ENCODE measurements at regions not wholly inside any gene's neighbourhood (a gene's known extent, or its start where the extent isn't known, plus 50 kb on each side); places are given as distances from the start of the nearest gene placed in this dataset.

DNA sequence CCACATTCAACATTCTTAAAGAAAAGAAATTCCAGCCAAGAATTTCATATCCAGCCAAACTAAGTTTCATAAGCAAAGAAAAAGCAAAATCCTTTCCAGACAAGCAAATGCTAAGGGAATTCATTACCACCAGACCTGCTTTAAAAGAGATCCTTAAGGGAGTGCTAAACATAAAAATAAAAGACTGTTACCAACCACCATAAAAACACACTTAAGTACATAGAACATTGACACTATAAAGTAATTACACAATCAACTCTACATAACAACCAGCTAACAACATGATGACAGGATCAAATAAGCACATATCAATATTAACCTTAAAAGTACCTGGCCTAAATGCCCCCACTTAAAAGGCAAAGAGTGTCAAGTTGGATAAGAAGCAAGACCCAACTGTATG is 153.5 kb downstream of the FTCDNL1 start:
- Histone ChIP-seq H3K4me1 (no peaks in the 10 kb centered on the region), H3K27me3 (no peaks in the 10 kb centered on the region), H3K36me3 (no peaks in the 10 kb centered on the region), H3K4me3 (no peak overlapping the region), H3K27ac (no peak overlapping the region), H3K9me3 (no peaks in the 10 kb centered on the region)
- ATAC-seq (no peak), DNase-seq (no peak)
- intact Hi-C loops (cut with DNase I; ENCODE audit: low total_unique reads) (no loop called here), in situ Hi-C loops (cut with MboI; ENCODE audit: low sequenced_read_pairs in 4 of 4) (no loop called here)
- TF ChIP-seq, protein P1, sequence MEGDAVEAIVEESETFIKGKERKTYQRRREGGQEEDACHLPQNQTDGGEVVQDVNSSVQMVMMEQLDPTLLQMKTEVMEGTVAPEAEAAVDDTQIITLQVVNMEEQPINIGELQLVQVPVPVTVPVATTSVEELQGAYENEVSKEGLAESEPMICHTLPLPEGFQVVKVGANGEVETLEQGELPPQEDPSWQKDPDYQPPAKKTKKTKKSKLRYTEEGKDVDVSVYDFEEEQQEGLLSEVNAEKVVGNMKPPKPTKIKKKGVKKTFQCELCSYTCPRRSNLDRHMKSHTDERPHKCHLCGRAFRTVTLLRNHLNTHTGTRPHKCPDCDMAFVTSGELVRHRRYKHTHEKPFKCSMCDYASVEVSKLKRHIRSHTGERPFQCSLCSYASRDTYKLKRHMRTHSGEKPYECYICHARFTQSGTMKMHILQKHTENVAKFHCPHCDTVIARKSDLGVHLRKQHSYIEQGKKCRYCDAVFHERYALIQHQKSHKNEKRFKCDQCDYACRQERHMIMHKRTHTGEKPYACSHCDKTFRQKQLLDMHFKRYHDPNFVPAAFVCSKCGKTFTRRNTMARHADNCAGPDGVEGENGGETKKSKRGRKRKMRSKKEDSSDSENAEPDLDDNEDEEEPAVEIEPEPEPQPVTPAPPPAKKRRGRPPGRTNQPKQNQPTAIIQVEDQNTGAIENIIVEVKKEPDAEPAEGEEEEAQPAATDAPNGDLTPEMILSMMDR (IDR thresholded peaks at IDR 0.05 in 4 of 5, conservative IDR thresholded peaks at IDR 0.05 in 1 of 5) = no peak

DNA sequence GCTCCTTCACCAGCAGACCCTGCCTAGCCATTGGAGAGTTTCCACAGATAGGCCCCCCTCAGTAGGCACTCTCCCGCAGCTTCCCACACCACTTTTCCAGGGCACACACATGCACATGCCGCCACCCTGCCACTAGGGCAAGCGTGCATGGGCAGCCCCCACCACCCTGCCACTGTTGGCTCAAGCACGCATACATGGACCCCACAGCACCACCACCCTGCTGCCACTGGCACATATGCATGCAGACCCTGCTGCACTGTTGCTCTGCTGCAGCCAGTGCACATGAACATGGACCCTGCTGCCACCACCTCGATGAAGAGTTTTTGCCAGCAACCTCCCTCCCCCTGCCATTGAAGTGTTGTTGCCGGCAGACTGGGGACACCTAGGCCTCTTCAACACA is 154.9 kb downstream of the FTCDNL1 start:
- ATAC-seq = no peak
- Histone ChIP-seq H3K27me3 (no peaks in the 10 kb centered on the region), H3K36me3 (no peaks in the 10 kb centered on the region), H3K27ac (no peak overlapping the region), H3K4me3 (no peak overlapping the region), H3K4me1 (no peaks in the 10 kb centered on the region), H3K9me3 (no peaks in the 10 kb centered on the region)
- in situ Hi-C loops (cut with MboI; ENCODE audit: low sequenced_read_pairs in 4 of 4) = no loop called here
- TF ChIP-seq, protein P1 (IDR thresholded peaks at IDR 0.05 in 4 of 5, conservative IDR thresholded peaks at IDR 0.05 in 1 of 5) = no peak
- TF ChIP-seq POLR2A (IDR thresholded peaks at IDR 0.05) = no peak
- intact Hi-C loops (cut with DNase I; ENCODE audit: low total_unique reads) = no loop called here
- no peak for DNase-seq

DNA sequence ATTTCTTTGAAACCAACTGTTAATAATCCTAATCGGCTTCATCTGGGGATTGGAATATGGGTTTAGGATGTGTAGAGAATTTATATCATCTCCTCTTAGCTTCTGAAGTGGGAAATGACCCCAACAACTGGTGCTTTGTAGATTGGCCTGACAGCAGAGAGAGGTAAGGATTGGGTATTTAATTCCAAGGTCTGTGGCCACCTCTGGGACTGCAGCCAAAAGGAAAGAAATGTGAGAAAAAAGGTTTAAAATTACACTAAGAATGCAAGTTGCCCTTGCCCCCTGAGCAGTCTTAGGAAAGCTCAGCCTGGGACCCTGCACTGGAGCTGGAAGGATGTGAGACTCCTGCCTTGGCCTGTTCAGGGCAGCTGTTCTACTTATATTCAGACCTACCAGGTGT is 157.1 kb downstream of the FTCDNL1 start:
- intact Hi-C loops (cut with DNase I; ENCODE audit: low total_unique reads) = no loop called here
- no peak overlapping the region for H3K27ac ChIP-seq
- H3K27me3 ChIP-seq = no peaks in the 10 kb centered on the region
- H3K36me3 ChIP-seq = no peaks in the 10 kb centered on the region
- no peak overlapping the region for H3K4me3 ChIP-seq
- ATAC-seq (no peak), DNase-seq (no peak)
- TF ChIP-seq, protein P1 (IDR thresholded peaks at IDR 0.05 in 4 of 5, conservative IDR thresholded peaks at IDR 0.05 in 1 of 5) = no peak
- TF ChIP-seq POLR2A (IDR thresholded peaks at IDR 0.05) = no peak
- H3K4me1 ChIP-seq = no peaks in the 10 kb centered on the region
- no peaks in the 10 kb centered on the region for H3K9me3 ChIP-seq
- in situ Hi-C loops (cut with MboI; ENCODE audit: low sequenced_read_pairs in 4 of 4) = no loop called here

DNA sequence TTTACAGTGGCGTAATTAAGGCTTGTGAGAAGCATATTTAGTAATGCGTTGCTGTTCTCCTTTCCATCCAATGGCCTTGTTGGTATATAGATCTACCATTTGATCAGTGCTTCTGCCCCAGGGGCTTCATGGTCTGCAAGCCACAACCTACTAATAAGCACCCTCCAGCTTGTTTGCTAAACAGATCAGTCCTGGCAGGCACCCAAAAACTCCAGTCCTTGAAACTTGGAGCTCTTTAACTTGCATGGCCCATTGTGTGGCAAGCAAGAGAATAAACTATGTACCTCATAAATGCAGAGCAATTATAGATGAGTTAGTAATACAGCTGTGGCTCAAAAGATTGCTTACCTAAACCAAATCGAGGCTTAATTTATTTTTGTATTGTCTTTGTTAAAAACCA is 158.5 kb downstream of the FTCDNL1 start:
- no peak for ATAC-seq
- TF ChIP-seq, protein P1 (IDR thresholded peaks at IDR 0.05 in 4 of 5, conservative IDR thresholded peaks at IDR 0.05 in 1 of 5) = no peak
- TF ChIP-seq POLR2A (IDR thresholded peaks at IDR 0.05) = no peak
- Histone ChIP-seq H3K36me3 (no peaks in the 10 kb centered on the region), H3K27ac (no peak overlapping the region), H3K27me3 (no peaks in the 10 kb centered on the region), H3K9me3 (no peaks in the 10 kb centered on the region), H3K4me1 (no peaks in the 10 kb centered on the region), H3K4me3 (no peak overlapping the region)
- DNase-seq = no peak
- intact Hi-C loops (cut with DNase I; ENCODE audit: low total_unique reads) = no loop called here
- in situ Hi-C loops (cut with MboI; ENCODE audit: low sequenced_read_pairs in 4 of 4) = no loop called here

DNA sequence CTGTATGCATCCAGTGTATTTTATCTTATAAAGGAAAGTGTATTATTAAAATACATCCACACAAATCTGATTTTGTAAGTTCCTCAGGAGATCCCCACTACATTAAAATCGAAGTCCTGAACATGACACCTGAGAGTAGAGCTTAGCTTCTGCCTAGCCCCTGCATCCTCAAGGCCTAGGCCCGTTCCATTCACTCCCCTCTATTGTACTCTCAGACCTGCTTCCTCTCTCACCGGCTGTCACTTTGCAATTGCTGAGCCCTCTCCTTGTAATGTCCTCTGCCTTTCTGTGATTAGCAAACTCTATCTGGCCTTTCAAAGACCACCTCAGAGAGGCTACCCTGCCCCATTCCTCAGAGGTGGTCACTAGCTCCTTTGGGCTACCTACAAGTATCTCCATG is 160.8 kb downstream of the FTCDNL1 start:
- ATAC-seq = no peak
- Histone ChIP-seq H3K27ac (no peak overlapping the region), H3K9me3 (no peaks in the 10 kb centered on the region), H3K4me3 (no peak overlapping the region), H3K36me3 (no peaks in the 10 kb centered on the region), H3K27me3 (no peaks in the 10 kb centered on the region), H3K4me1 (no peaks in the 10 kb centered on the region)
- TF ChIP-seq, protein P1 (IDR thresholded peaks at IDR 0.05 in 4 of 5, conservative IDR thresholded peaks at IDR 0.05 in 1 of 5) = no peak
- TF ChIP-seq POLR2A (IDR thresholded peaks at IDR 0.05) = no peak
- in situ Hi-C loops (cut with MboI; ENCODE audit: low sequenced_read_pairs in 4 of 4) = no loop called here
- intact Hi-C loops (cut with DNase I; ENCODE audit: low total_unique reads) = no loop called here
- no peak for DNase-seq
